Hypothalamus (tissue), 51 donors: ENCODE measurements at regions not wholly inside any gene's neighbourhood (a gene's known extent, or its start where the extent isn't known, plus 50 kb on each side); places are given as distances from the start of the nearest gene placed in this dataset.
"Not testable (repeated sequence)": the region's sequence is repeated elsewhere in the genome, so short reads cannot be mapped to it uniquely, and the experiment has no call there.

Experiments
- DNase-seq, 51 donors: peaks; one replicate each; lab custom pipeline; 2025; lab: John Stamatoyannopoulos, UW

DNA sequence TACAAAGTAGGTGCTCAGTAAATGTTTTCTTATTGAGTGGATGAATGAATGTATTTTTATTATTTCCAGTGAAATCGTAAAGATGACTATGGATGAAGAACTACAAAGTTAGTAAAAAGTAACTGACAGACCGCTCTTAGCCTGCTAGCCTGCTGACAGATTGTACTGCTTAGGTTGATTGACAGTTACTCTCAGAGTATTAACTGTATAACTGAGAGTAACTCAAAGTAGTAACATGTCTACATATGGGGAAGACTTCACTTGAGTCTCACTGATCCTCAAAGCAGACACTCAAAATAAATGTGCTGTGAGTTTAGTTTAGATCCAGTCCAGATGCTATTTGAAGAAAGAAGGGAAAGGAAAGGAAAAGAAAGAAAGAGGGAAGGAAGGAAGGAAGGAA lies 272.3 kb upstream of the AMIGO2 start:
- DNase-seq, result no peak

GRCh38 chr12:47351526-47351925 lies 271.8 kb upstream of the AMIGO2 start:
- no peak for DNase-seq

DNA sequence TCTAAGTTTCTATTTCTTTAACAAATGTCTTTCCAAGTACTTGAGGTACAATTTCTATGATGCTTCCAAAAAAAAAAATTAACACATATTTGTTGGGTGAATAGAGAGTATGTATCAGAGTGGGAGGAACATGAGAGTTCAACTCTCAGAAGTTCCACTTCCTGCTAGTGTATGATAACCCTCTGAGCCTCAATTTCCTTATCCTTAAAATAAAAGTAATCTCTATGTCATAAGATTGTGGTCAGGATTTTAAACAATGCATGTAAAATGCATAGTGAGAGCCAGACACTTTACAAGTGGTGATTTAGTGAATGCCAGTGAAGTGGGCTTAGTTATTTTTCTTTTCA lies 270.3 kb upstream of the AMIGO2 start:
- DNase-seq, result no peak

- no peak for DNase-seq
Measured at GRCh38 chr12:47349137-47350061, 269.6 kb upstream of the AMIGO2 start.

- no peak for DNase-seq
Measured at GRCh38 chr12:47348206-47348605, 268.4 kb upstream of the AMIGO2 start.

DNA sequence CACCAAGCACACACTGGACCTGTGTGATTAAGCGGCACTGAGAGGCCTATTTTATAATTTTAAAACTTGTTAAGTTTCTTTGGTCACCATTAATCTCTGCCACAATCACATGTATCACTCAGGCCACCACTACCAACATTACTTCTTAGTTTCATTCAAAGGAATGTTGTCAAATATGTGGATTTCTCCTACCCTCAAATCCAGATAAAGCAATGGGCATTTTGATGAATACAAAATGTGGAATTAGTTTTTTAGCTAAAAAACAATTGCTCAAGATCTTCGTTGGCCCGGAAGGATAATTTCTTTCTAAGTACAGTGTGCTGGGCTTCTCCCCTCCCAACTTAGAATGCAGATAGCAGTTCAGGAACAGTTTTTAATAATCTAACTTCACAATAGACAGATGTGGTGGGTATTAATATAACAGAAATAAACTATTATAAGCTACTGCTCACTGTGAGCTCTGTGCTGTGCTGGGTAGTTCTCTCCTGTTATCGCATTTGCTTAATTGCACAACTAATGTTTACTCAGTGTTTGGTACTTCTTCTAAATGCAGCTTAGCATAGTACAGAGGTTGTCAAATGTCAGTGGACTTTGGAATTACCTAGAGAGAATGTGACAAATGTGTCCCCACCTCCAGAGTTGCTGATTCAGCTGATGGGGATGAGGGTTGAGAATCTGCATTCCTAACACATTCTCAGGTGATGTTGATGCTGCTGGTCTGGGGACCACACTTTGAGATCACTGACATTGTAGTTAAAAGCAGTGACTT lies 266.7 kb upstream of the AMIGO2 start:
- no peak for DNase-seq

DNA sequence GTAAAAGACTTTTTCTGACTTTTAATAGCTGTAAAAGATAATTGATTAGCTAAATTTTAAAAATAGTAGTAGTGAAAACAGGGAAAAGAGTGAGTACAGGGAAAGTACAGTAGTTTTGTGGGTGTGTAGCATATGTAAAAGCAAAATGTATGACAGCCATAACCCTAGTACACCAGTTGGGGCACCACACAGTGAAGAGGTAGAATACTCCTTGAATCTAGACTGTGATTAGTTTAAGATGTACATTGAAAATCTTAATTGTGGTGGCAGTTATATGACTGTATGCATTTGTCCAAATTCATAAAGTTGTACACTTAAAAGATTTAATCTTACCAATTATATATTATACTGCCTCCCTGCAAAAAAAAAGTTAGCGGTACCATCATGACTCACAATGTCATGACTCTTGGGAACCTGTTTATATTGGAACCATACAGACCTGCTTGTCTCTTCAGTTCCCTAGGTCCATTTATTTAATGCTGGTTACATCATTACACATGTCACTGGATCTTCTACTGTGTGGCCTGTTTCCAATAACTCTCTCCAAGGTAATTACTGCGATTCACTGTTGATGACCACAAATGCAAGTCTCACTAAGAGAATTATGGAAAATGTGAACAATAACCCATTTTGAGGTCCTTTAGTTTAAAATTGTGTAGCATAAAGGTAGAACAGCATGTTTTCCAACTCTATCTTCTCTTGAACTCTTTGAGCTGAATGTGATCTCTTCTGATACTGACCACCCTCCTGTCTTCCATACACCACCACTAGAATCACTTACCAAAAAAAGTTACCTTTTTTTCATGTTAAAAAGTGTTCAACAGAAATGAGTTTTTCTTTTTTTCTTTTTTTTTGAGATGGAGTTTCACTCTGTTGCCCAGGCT lies 264.2 kb upstream of the AMIGO2 start:
- DNase-seq, result no peak

DNA sequence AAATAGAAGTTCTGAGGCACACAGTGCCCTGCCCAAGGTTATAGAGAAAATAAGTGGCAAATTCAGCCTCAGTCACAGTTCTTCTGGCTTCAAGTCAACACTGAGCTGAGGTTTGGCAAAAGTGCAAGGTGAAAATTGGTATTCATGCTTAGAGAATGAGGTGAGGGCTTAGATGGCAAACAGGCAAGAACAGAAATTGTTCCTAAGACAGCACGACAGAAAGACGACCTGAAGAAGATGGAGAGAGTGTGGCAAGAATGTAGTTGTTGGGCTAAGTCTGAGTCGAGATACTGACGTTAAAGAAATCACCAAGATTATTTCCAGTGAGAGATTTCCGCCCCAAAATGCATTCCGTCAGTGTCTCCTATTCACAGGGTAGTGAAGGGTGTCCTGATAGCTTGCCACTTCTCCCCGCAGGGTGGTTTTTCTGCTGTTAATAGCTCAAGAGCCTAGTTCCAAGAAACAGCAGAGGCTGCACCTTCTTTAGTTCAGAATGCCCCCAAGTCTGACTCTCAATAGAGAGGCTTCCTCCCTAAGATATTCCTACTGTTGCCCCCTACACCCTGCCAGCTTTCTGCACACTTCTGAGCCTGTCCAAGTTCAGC lies 260.8 kb upstream of the AMIGO2 start:
- DNase-seq, result no peak

- DNase-seq, result no peak
Measured at GRCh38 chr12:47337581-47337980, 257.8 kb upstream of the AMIGO2 start.

- DNase-seq, result not testable (repeated sequence)
Measured at GRCh38 chr12:47333271-47333858, 253.6 kb upstream of the AMIGO2 start.

GRCh38 chr12:47328831-47329545 lies 249.2 kb upstream of the AMIGO2 start:
- no peak for DNase-seq

DNA sequence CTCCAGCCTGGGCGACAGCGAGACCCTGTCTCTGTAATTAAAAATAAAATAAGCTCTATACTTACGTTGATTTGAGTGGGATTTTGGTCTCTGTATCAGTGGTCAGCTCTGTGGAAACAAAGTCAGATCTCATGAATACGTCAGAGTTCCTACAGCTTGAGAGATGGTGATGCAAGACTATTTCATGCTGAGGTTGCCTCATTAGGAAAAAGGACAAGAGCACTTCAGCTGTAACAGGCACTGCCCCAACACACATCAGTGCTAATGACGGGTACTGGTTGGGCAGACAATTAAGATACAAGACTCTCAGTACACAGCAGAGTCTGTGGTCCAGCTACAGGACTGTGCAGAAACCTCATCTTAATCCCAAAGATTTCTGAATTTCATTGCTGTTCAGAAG lies 246.4 kb upstream of the AMIGO2 start:
- DNase-seq, result no peak

GRCh38 chr12:47323802-47324201 lies 244.0 kb upstream of the AMIGO2 start:
- DNase-seq, result no peak

- no peak for DNase-seq
Measured at GRCh38 chr12:47321436-47321835, 241.7 kb upstream of the AMIGO2 start.

GRCh38 chr12:47319746-47320145 lies 240.0 kb upstream of the AMIGO2 start:
- DNase-seq, result no peak

DNA sequence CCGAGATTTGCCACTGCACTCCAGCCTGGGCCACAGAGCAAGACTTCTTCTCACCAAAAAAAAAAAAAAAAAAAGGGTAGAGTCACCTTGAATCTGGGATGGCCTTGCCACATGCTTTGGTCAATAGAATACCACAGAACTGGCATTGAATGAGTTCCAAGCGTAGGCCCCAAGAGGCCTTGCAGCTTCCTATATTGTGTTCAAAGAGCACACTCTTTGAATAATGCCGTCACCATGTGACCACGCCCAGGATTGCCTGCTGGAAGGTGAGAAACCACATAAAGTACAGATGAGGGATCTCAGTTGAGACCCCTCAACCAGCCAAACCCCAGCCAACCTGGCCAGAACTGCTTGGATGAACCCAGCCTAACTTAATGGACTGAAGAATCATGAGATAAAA lies 239.2 kb upstream of the AMIGO2 start:
- no peak for DNase-seq

- no peak for DNase-seq
Measured at GRCh38 chr12:47317175-47317915, 237.6 kb upstream of the AMIGO2 start.

GRCh38 chr12:47316609-47317049 lies 236.9 kb upstream of the AMIGO2 start:
- no peak for DNase-seq

DNA sequence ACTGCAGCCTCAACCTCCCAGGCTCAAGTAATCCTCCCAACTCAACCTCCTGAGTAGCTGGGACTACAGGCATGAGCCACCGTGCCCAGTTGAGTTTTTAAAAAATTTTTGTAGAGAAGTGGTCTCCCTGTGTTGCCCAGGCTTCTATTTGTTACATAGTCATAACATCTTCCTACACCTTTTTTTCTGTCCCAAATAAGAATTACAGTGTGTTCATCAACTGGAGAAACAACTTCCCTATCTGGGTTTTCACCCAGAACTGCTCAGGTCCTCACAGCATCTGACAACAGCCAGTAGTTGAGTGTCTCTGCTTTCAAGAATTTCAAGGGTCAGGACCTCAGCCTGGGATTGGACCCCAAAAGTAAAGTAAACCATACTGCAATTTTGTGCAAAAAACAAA lies 235.2 kb upstream of the AMIGO2 start:
- no peak for DNase-seq
